ENCODE measurements at regions not wholly inside any gene's neighbourhood (a gene's known extent, or its start where the extent isn't known, plus 50 kb on each side); places are given as distances from the start of the nearest gene placed in this dataset.

GRCh38 chr4:60502733-60503132 is 697.4 kb upstream of the ADGRL3 start:
- no peak for TF ChIP-seq CTCF (IDR thresholded peaks at IDR 0.05)

GRCh38 chr4:60506061-60506460 is 694.1 kb upstream of the ADGRL3 start:
- no peak for TF ChIP-seq CTCF (IDR thresholded peaks at IDR 0.05)

DNA sequence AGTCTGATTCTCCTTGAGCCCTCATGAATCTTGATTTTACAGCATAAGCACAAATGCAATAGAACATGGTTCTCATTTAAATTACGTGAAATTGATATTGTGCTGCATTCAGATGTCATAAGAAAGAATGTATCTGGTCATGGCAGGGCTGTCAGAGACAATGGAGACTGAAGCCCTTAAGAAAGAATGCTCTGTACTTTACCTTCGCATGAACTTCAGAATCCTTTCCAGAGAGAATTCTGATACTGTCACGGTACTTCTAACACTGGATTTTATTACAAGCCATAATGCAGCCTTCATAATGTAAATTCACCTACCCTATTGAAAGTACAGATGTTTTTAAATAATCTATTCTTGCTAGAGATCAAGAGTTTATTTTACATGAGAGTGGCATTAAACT is 677.9 kb upstream of the ADGRL3 start:
- TF ChIP-seq CTCF (IDR thresholded peaks at IDR 0.05) = no peak

DNA sequence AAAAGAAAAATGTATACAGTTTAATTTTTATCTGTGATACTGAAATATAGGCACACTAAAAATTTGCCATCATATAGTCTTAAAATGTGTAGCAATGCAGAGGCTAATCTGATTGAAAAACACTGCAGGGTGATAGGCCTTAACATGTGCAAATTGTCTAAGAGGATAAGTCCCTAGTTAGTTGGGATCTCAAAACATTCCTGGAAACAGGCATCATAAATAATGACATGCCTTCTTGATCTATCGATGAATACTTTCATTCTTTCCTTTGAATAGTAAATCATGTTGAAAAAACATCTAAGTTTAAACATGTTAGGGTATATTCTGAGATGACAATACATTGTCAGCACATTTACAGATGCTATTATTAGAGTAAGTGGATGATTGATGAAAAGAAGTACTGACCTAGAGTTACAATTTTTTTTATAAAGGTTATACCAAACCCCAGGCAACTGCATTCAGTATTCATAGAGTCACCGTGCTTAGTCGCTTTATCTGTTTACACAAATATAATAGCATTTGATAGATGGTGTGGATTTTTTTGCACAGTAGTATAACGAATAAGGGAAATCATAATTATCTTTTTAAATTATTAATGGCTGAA is 668.2 kb upstream of the ADGRL3 start:
- no peak for TF ChIP-seq CTCF (IDR thresholded peaks at IDR 0.05)

GRCh38 chr4:60544981-60545380 is 655.1 kb upstream of the ADGRL3 start:
- no peak for TF ChIP-seq CTCF (IDR thresholded peaks at IDR 0.05)

DNA sequence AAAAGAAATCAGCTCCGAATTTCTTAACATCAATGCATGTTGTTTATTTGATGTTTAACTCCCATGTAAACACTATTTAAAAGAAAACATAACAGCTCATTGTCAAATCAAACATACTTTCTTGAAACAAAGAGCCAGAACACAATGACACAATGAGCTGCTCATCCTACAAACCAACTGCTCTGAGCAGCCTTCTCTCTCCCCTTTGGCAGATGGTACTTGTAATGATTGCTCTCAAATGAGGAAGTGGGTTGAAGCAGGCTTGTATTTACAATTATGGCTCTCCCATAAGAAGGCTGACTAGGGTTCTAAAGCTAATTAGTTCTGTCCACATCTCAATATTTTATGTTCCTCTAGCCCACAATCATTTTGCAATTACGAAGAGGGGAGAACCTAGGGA is 637.8 kb upstream of the ADGRL3 start:
- TF ChIP-seq CTCF (IDR thresholded peaks at IDR 0.05) = no peak

- no peak for TF ChIP-seq CTCF (IDR thresholded peaks at IDR 0.05)
Measured at GRCh38 chr4:60565558-60565957, 634.6 kb upstream of the ADGRL3 start.

DNA sequence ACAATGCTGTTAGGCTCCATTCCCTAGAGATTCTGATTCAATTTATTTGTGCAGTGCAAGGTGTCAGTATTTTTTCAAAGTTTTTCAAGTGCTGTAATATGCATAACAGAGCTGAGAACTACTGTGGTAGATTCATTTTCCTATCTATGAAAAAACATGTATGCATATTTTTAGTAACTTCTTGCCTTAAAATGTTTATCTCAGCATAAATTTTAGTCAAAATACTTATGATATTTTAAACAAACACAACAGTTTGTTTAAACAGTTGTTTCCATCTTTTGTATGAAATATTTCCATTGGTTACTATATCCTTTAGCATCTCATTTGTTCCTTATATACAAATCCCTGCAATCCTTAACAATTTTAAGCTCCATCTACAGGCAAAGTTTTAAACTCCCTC is 624.8 kb upstream of the ADGRL3 start:
- TF ChIP-seq CTCF (IDR thresholded peaks at IDR 0.05) = no peak
